ENCODE measurements at regions not wholly inside any gene's neighbourhood (a gene's known extent, or its start where the extent isn't known, plus 50 kb on each side); places are given as distances from the start of the nearest gene placed in this dataset.
"Not testable (repeated sequence)": the region's sequence is repeated elsewhere in the genome, so short reads cannot be mapped to it uniquely, and the experiment has no call there.

DNA sequence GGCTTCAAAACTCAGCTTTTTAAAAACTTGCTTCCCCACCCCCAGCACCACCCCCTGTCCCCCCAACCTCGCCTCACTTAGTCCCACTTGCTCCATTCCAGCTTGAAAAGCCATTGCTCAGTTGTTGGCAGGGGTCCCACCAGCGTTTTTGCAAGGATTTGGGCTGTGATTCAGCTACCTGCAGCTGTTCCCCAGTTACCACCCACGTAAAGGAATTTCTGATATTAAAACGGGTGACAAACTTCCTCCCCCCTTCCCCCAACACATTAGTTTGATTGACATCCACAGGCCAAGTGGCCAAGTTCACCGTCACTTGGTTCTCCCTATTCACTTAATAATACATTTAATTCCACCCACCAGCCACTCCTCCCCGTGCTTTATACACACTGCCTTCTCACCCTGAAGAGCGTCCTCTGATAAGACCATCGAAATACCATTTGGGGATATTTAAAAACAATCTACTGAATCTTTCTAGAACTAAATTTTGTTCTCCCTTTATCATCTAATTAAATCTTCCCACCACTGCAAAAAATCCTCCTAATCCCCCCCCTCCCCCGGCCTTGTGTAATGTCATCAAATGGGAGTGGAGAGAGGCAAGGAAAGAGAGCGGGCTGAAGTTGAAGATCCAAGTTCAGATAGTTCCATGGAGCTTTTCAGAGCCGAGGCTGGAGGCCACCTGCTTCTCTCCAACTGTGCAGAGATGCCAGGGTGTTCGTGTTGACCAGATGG lies 55.1 kb downstream of the SOX9 start:
- DNase-seq = no peak

DNA sequence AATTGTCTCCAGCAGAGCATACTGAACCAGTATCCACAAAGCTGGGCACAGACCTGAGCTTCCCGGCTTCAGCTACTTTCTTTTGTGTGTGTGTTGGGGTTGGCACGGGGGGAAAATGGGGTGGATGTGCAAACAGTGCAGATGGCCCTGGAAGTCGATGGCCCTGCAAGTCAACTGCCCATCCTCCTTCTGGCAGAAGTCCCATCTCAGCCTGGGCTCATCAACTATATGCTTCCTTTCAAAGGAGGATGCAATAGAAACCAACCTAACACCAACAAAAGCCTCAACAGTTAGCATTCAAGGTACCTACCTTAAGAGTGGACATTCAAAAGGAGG lies 55.7 kb downstream of the SOX9 start:
- DNase-seq = no peak

DNA sequence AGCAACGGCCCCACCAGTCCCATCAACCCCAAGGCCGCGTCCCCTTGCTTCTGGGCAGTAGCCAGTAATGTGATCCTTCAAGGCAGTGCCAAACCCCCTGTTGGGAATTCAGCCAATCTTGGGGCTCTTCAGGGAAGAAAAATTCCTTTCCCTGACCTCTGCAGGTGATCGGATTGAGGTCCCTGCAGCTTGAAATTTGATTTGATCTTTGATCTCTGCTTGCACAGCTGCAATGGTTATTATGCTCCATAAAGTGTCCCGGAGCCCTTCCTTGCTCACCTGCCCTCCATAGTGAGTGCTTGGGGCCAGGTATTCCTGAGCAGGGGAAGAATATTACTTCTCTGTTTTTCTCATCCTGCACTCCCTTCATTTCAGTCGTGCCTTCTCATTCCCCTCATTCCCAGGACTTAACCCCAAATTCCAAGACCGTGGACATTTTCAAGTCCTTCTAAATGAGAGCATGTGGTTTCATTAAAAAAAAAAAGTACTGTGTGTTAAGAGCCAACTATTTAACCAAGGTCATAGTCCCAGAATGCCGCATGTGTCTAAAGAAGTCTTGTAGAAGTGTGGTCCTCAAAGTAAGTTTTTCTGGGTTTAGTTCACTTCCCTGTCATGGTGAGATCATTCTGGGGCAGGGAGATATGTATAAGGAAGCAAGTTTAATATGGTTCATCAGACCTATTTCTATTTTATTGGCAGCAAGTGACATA lies 56.3 kb downstream of the SOX9 start:
- no peak for DNase-seq

DNA sequence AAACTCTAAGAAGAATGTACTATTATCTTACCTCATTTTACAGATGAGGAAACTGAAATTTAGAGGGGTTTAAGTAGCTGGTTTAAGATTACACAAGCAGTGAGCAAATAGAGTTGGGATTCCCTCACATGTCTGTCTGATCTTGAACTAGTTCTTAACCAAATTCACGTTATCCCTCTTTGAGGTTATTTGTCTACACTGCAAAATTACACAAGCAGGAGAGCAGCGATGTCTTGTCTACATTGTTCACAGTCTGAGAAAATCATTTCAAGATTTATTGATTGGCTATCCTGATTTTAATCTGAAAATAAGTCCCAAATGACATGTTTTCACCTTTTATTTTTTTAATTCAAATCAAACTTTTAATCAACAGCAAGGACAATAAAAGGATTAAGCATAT lies 56.9 kb downstream of the SOX9 start:
- no peak for DNase-seq

DNA sequence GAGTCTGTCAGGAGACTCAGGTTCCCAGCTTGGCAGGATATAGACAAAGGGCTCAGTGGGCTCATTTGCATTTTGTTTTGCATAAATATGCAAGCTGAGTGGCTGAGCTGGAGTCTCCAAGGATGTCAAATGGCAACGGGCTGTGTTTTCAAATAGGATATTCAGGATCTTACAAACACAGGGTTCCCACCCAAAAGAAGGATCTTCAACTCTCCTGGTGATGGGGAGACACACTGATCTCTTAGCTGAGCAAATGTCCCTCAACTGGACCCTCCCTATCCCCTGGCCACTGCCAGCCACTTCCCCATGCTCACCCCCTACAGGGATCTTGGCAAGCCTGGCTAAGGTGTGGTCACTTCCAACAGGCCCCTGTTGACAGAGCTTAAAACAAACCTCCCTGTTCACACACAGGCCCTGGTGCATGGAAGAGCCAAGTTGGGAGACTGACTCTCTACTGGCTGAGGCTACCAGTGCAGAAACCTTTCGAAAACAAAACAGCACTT lies 61.6 kb downstream of the SOX9 start:
- no peak for DNase-seq

DNA sequence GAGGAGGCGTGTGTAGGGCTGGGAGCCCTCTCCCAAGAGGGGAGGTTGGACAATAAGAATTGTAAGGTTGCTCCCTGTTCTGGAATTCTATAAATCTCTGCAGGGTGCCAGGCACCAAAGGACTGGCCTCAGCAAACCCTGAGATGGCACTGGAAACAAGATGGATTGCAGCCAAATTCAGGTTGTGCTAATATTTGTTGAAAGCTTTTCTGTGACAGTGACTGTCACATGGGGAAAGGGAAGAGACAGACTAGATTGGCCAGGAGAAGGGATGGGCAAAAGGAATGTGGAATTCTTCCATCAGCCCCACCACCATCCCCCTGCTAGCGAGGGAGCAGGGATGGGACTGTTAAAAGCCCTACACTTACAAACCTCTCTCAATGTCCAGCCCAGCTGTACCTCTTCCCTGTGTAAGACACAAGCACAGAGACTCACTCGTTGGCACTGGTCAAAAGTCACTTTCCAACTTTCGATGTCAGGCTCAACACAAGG lies 62.4 kb downstream of the SOX9 start:
- DNase-seq = no peak

DNA sequence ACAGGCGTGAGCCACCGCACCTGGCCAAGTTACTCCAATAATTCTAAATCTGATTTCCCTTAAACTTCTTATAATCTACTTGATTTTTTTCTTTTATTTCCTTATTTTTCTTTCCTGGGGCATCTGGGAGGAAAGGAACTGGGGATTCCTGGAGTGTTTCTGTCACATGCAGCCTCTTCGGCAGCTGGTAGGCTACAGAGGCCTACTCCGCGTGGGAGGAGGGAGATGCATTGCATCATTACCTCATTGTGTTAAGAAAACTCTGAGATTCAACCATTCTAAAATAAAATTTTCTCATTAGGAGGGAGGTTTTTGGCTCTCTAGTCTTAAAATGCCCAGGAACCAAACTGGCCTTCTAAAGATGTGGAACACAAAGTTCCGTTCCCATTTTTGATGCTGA lies 64.0 kb downstream of the SOX9 start:
- DNase-seq = no peak

DNA sequence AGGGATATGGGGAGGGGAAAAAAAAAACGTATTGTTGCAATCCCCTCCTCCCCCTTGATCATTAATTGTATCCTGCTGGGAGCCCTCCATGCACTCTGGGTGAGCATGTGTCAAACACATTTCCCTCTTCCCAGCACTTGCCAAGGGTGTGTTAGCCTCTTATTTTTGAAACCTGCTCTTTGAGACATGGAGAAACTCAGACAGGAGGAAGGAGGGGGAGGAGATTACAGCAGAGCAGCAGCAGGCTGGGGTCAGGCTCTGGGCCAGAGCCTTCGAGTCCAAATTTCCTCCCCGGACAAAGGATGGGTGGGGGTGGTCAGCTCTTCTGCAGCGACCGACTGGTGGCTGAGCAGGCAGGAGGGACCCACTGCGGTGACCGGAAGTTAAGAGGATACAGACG lies 64.7 kb downstream of the SOX9 start:
- DNase-seq = no peak

DNA sequence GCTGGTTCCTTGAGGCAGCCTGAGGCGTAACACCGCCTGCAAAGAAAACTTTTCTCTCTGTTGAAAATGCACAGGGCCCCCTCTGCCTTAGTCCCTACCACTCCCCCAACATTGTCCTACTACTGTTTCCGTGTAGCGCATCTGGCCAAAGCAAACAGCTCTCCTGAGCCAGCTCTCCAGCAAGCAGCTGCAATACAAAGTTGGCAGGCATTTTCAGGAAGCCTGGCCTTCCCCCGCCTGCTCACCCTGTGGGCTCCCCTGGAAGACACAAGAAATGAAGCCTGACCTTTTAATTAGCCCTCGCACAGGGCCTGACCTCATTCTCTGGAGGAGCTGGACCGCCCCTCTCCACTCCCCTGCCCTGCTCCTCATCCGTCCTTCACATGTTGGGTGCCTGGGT lies 66.7 kb downstream of the SOX9 start:
- no peak for DNase-seq

DNA sequence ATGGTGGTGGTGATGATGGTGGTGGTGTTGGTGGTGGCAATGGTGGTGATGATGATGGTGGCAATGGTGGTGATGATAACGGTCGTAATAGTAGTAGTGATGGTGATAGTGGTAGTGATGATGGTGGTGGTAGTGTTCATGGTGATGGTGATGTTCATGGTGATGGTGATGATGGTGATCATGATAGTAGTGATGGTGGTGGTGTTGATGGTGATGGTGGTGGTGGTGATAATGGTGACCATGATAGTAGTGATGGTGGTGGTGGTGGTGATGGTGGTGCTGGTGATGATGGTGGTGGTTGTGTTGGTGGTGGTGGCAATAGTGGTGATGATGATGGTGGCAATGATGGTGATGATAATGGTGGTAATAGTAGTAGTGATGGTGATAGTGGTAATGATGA lies 68.0 kb downstream of the SOX9 start:
- no peak for DNase-seq

DNA sequence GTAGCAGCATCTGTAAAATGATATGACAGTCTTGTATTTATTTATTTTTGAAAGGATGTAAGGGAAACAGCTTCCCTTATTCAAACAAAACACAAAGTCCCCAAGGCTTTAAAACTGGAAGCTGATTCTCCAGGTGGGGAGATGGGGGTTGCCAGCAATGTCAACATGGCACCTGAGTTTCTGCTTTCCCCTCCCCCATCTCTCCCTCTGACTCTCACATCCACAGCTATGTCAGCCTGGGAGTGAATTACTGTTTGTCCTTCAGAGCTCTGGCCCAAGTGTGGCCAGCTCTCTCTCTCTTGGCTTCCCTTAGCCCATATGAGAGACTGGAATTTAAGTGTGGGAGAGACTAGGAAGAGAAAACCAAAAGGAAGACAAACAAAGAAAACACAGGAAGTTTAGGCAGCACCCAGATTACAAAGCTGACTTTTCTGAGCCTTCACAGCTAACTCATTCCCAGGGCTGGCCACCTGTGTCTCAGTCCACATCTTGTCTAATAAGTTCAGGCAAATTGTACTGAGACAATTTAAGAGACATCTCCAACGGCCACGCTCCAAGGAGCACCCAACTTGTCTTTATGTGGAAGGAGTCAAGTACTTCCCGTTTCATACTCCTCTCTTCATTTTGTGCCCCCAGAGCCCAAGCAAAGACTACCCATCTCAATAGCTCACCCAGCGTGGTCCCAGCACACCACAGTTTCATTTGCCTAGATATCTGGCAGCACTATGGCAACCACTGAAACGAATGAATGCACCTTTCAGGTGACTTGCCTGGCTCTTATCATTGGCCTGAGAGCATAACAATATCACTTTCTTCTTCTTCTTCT lies 69.2 kb downstream of the SOX9 start:
- DNase-seq = no peak

DNA sequence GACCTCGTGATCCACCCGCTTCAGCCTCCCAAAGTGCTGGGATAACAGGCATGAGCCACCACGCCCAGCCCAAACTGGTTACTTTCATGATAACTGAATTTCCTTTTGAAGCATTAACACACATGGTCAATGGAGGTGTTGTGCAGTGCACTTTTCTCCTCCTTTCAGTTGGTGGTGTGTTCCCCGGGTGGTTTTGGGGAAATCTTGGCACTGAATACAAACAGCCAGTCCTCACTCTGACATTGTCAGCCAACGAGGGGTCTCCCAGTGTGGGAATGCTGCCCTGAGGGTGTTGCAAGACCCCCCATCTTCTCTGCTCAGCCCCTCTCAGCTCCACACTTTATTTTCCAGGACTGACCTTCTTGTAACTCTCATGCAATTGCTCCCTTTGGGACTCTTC lies 70.5 kb downstream of the SOX9 start:
- DNase-seq = no peak

DNA sequence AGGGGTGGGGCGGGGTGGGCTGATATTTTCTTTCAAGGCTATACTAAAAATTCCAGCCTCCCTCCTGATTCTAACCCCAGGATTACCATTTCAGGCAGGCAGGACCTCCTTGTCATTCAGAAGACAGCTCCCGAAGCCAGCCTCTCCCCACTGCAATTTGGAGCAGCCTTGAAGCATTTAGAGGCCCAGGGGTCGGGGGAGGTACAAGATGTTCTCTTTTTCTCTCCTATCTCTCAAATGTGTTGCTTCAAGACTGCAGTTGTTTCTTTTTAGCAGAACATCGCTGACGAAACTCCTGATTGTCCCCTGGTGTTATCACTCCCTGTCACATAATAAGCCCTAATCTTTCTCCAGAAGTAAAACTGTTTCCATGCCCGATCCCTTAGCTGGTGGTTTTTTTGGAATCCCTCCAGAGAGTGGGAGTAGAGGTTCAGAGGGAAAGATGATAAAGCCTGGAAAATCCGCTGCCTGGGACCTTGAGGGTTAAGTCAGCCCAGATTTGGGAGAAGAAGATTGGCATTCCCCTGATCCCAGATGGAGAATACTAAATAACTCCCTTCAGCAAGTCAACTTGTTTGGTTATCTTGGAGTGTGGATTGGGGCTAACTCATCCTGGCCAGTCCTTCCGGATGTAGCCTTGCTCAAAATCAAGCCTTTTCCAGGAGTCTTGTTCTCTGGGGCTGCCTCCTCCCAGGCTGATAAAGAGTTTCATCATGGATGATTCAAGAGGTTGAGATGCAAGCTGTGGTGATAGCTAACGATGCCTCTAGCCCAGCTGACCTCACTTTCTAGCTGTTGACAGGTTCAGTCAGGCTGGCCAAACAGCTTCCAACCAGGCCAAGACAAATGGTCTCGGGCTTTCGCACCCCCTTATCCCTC lies 71.3 kb downstream of the SOX9 start:
- DNase-seq = no peak

DNA sequence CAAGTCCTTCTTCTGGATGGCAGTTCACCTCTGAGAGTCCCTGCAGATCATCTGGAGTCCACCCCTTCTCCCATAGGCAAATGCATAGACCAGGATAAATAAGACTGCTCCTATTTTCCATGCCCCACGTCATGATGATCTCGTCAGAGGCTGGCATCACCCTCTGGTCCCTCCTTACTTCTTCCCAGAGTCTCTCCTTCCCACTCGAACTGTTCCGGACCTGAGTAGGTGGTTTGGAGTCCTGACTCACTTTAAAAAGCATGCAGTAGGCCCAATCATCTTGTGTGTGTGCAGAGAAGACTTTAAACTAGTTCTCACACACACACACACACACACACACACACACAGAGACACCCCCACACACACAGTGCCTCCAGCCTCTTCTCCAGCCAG lies 72.0 kb downstream of the SOX9 start:
- no peak for DNase-seq

DNA sequence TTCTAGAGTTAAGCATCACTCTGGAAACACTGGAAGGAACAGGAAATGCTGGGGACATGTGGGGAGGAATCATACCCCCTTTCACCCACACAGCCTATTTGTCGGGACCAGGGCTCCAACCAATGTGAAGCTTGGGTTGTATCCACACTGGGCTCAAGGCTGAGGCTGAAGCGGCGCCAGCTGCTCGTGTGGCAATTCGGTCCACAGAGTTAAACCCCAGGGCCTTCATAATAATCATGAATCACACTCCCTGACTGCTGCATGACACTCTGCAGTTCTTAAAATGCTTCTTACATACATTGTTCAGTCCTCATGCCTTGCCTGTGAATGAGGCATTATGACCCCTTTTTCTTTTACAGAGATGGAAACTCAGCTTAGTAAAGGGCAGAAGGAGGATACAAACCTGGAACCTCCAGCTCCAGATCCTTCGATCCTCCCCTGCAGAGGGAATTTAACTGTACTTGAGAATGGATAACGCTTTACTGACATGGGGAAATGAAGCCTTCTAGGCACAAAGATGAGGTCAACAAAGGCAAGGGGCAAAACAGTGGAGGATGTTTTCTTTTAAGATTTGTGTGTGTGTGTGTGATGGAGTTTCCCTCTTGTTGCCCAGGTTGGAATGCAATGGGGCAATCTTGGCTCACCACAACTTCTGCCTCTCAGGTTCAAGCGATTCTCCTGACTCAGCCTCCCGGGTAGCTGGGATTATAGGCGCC lies 72.7 kb downstream of the SOX9 start:
- DNase-seq = no peak

DNA sequence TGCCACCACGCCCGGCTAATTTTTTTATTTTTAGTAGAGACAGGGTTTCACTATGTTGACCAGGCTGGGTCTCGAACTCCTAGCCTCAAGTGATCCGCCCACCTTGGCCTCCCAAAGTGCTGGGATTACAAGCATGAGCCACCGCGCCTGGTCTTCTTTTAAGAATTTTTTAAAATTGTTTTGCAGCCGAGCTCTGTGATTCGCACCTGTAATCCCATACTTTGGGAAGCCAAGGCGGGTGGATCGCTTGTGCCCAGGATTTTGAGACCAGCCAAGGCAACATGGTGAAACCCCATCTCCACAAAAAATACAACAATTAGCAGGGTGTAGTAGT lies 73.3 kb downstream of the SOX9 start:
- not testable (repeated sequence) for DNase-seq

DNA sequence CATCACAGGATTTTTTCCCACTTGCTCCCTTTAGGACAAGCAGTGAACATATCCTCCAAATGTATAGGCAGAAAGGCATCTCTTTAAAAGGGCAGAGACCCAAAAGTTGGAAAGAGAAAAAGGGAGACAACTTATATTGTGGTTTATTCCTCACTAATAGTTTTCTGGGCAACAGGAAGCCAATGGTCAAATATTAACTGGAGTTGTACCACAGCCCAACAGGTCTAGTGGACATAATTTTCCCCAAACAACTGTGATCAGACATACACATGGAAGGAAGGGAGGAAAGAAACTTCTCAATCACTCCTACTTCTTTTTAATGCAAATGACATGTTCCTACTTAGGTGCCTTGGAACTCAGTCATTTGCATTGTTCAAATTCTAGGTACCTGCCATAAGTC lies 78.4 kb downstream of the SOX9 start:
- DNase-seq = no peak

DNA sequence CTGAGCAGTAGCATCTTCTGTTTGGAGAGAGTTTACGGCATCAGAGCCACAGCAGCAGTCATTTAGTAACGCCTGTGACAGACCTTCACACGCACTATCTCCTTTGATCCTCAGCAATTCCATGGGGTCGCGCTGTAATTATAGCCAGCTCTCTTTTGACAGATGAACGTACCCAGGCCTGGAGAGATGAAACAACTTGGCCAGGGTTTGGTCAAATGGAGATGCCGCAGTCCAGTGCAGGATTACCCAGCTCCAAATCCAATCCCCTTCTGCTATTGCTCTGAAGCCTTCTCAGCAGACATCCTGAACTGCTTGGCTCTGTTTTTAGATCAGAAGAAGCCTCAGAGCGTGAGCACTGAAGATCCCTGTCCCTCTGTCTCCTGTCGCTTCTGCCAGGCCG lies 83.9 kb downstream of the SOX9 start:
- DNase-seq = no peak

DNA sequence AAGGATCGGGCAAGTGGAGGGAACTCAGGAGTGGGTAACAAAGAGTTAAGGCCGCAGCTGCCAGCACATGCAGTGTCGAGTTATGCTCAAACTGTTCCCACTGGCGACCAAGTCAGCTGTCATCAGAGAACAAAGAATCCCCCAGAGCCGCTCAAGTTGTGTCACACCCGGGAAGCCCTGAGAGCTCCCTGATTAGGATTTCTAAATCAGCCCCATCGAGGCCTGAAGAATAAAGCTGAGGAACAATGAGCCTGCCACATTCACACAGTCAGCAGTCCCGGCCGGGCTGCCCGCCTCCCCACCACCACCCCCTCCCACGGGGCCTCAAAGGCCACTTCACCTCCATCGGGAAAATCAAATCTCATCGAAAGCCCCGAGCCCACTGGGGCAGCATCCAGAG lies 84.5 kb downstream of the SOX9 start:
- no peak for DNase-seq

DNA sequence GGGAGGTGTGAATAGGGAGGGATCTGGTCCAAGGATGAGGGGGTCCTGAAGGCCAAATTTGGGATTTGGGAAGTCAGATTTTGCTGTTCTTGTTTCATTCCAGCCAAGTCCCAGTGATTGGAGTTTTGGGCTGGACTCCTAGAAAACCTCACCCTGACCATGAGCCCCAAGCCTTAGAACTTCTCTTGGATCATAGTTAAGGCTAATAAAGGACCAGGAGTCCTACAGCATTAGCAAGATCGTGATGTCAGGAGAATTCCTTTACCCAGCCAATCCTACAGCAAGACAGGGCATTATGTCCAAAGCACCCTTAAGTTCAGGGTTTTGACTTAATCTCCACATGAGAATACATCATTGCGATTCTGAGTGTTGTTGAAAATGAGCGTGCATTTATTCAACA lies 85.0 kb downstream of the SOX9 start:
- DNase-seq = no peak

DNA sequence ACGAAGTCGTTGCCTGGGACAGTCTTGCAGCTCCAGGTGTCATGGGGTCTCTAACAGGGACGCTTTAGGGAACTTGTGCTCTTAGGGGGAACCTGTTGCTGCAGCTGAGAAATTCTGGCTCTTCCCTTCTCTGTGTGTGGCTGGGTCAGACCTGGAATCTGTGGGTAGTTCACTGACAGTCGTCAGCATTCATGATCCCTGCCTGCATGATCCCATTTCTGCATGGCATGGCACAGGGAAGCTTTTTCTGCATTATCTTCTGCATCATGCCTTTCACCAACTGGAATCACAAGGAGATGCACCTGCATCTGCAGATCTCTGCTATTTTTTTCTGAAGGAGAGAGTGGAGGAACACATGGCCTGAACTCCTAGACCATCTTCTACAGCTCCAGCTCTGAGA lies 85.6 kb downstream of the SOX9 start:
- DNase-seq = no peak

DNA sequence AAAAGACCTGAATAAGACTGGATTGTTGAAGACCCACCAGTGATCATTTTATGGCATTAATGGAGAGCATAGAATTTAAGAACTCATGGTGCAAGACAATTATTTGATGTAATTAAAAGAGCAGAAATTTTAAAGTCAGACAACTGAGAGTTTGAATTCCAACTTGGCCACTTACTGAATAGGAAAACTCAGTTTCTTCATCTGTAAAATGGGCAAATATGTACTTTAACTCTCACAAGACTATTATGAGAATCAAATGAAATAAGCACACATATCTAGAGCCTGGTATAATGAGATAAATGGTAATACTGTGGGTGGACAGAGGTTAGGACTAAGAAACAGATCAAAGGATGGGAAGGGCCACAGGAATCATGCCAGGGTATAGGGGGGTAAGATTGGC lies 88.0 kb downstream of the SOX9 start:
- no peak for DNase-seq
